ENCODE measurements at regions not wholly inside any gene's neighbourhood (a gene's known extent, or its start where the extent isn't known, plus 50 kb on each side); places are given as distances from the start of the nearest gene placed in this dataset.

DNA sequence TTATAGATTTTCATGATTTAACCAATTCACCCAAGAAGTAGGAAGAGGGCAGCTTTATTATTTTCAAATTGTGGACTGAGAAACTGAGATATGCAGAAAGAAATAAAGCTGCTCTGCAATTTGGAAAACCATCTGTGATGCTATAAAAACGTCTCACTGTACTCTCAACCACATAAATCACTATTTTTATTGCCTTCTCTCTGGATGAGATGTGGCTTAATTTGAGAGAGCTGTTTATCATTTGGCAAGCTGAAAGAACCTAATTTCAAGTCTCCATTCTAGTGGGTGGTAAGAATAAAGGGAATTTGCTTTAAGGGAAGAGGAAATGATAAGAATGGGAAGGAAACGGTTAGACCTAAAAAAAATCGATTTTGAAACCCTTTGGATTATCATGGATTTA lies 49.9 kb upstream of the CYP1B1 start:
- TF ChIP-seq CTCF (IDR thresholded peaks at IDR 0.05; ENCODE audit: poor library complexity, severe bottlenecking) (no peak), EZH2 (IDR thresholded peaks at IDR 0.05; ENCODE audit: borderline replicate concordance, insufficient read depth, low read length, poor library complexity, severe bottlenecking) (no peak), RAD21 (conservative IDR thresholded peaks at IDR 0.05) (no peak), EP300 (conservative IDR thresholded peaks at IDR 0.05; ENCODE audit: poor library complexity, severe bottlenecking) (no peak), POLR2AphosphoS5 (IDR thresholded peaks at IDR 0.05) (no peak)
- TF ChIP-seq, protein P1, sequence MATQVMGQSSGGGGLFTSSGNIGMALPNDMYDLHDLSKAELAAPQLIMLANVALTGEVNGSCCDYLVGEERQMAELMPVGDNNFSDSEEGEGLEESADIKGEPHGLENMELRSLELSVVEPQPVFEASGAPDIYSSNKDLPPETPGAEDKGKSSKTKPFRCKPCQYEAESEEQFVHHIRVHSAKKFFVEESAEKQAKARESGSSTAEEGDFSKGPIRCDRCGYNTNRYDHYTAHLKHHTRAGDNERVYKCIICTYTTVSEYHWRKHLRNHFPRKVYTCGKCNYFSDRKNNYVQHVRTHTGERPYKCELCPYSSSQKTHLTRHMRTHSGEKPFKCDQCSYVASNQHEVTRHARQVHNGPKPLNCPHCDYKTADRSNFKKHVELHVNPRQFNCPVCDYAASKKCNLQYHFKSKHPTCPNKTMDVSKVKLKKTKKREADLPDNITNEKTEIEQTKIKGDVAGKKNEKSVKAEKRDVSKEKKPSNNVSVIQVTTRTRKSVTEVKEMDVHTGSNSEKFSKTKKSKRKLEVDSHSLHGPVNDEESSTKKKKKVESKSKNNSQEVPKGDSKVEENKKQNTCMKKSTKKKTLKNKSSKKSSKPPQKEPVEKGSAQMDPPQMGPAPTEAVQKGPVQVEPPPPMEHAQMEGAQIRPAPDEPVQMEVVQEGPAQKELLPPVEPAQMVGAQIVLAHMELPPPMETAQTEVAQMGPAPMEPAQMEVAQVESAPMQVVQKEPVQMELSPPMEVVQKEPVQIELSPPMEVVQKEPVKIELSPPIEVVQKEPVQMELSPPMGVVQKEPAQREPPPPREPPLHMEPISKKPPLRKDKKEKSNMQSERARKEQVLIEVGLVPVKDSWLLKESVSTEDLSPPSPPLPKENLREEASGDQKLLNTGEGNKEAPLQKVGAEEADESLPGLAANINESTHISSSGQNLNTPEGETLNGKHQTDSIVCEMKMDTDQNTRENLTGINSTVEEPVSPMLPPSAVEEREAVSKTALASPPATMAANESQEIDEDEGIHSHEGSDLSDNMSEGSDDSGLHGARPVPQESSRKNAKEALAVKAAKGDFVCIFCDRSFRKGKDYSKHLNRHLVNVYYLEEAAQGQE (IDR thresholded peaks at IDR 0.05; ENCODE audit: borderline replicate concordance) = no peak
